NCI-H69 (cell line): ENCODE measurements at regions not wholly inside any gene's neighbourhood (a gene's known extent, or its start where the extent isn't known, plus 50 kb on each side); places are given as distances from the start of the nearest gene placed in this dataset.

Source experiments
- DNase-seq: peaks from one replicate; lab custom pipeline; 2025; lab: John Stamatoyannopoulos, UW

DNA sequence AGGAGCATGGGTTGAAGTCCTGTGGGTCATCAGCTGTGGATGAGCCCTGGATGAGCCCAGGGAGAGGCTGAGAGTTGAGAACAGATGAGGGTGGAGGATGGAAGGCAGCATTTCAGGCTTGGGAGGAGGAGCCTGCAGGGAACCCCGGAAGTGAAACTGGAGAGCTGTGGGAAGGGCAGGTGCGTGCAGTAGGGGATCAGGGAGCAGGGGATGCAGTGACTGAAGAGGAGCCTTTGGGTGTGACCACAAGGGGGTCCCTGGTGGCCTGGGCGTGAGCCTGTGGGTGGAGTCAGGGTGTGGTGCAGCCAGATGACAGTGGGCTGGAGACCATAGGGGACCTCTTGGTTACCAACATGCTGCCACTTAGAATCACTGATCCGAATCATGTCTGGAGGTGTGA lies 115.5 kb downstream of the PAPOLA start:
- peak; percentile 46 for DNase-seq

DNA sequence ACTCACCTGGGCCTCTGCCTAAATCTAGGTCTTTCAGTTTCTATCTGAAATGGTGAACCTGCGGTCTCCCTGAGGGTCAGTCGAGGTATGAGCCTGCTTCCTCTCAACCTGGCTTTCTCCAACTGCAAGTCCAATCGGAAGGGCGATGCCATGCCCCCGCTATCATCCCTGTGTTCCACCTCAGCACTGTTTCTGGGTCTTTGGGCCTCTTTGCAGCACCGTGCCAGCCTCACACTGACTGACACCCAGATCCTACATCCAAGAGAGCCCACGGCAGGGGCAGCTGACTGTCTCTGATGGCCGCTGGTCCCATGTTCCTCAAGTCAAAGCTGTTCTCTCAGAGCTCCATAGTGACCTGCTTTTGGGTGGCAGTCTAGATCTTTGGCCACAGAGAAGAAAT lies 120.7 kb downstream of the PAPOLA start:
- no peak for DNase-seq

DNA sequence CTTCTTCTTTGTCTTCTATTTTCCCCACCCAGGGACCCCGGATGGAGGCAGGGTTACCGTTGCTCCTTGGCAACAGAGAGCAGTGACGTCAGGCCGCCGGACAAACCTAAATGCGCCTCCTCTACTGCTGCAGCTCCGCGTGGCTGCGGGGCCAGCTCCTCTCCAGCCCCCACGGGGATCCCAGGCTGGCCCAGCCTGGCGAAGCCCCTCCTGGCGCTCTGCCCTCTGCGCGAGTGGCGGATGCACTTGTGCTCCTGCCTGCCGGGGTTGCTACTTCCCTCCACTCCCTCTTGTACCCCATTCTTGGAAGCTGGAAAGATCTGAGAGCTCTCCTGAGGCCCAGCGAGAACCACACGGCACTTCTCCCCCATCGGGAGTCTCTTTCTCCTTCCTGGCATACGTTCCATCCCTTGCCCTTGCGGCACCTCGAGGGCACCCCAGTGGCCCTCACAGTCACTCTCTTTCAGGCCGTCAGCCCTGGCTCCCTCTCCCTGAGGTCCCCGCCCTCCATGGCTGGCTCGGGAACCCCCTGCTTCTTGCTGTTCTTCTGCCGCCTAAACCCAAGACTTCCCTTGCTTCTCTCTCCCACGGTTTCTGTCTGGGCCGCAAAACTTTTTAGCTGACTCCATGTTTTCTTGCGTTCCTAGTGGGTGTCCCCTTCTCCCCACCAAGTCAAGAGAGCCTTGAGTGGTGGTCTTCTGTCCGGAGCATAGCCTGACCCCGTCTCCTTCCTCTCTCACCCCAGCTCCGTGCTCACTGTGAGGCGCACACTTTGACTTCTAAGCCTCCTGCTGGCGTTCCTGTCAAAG lies 121.7 kb downstream of the PAPOLA start:
- DNase-seq, result no peak

DNA sequence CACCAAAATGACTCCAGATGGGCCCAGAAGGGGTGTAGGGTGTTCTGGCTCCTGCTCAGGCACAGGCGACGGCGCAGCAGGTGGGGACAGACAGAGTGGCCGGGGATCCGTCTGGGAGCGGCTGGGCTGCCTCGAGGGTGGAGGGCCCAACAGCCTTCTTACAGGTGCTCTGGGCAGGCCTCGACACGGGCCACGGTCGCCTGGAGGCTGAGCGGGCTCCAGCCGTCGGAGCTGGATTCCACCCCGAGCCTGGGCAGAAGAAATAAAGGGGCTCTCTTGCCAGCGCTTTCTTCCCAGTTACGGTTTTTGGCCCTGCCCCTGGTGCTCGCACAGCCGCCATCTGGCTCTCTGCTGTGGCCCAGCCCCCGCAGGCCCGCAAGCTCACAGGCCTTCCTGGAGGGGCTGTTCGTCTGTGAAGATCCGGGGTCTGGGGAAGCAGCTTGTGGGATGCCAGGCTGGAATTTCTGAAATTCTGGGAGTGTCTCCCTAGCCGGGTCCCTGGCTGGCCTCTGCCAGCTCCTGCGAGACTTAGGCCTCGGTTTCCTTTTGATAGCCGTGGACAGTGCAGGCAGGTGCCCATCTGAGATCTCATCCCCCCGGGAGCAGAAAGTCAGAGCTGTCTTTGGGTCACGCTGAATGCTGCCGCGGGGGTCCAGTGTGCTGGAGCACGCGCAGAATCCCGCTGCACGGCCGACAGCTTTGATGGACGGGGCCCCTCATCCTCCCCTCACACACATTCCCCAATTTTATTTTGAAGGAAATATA lies 122.7 kb downstream of the PAPOLA start:
- no peak for DNase-seq

DNA sequence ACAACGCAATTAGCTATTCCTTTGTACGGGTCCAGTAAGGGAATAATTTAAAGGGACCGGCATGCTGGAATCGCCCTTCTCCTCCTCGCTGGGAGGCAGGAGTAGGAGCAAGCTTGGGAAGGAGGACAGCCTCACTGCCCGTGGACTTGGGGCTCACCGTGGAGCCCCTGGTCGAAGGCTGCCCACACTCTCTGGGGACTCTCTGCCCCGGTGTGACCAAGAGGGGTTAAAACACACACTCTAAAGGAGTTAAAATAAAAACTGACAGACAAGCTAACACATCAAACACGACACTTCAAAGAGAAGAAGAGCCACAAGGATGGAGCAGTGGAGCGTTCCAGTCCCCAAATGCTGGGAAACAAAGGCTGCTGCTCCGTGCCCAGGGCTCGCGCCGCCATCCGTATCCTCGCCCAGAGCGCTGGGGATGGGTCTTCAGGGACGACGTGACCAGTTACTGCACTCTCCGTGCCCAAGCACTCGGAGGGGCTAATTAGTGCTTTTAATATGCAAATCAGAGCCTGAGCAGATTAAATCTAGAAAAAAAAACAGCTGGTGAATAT lies 123.3 kb downstream of the PAPOLA start:
- no peak for DNase-seq

DNA sequence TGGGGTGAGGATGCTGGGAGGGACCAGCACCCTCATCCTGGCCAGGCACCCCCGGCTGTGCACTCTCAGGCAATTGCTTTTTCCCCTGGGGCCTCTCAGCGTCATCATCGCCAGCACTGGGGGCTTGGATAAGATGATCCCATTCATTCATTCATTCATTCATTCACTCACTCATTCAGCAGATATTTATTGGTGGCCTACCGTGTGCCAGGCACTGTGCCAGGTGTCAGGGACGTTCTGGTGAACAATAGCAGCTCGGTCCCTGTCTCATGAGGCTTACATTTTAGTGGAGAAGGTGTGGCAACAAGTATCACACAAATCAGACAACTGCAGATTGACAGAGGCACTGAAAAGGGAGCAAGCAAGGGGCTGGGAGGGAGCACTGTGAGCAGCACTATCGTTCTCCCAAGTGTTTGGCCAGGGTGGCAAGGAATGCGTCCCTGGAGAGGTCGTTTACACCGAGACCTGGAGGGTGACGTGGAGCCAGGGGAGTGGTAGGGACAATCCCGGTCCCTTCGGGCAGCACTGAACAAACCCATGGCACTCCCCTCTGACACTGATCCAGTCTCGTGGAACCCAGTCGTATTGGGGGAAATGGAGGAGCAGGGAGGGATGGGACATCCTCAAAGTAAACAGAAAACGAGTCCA lies 124.1 kb downstream of the PAPOLA start:
- no peak for DNase-seq

DNA sequence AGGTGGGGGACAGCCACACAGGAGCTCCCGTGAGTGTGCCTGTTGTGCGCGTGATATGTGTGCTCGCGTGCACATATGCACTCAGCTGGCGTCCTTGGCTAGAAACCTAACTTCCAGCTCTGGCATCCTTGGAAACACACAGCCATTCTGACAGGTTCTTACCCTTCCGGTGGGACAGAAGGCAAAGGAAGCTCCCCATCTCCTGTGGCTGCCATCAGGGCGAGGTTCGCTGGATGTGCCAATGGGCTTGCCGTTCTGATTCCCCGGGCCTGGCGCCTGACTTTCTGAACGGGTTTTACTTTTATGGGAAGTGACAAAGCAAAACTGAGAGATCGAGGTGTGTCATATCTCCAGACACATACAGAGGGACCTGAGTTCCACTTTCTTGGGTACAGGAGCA lies 124.7 kb downstream of the PAPOLA start:
- no peak for DNase-seq

DNA sequence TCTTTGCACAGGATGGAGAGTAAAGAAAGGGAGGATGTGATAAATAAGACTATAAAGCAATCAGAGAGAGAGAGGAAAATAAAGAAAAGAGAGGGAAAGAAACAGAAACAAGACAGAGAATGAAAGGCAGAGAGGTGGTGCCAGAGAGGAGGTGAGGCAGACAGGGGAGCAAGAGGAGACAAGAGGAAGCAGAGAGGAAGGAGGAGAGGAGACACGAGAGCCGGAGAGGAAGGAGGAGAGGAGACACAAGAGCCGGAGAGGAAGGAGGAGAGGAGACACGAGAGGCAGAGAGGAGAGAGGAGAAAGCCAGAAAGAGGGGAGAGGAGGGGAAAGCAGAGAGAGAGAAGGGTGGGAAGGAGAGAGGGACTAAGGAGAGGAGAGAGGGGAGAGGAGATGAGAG lies 125.2 kb downstream of the PAPOLA start:
- no peak for DNase-seq

DNA sequence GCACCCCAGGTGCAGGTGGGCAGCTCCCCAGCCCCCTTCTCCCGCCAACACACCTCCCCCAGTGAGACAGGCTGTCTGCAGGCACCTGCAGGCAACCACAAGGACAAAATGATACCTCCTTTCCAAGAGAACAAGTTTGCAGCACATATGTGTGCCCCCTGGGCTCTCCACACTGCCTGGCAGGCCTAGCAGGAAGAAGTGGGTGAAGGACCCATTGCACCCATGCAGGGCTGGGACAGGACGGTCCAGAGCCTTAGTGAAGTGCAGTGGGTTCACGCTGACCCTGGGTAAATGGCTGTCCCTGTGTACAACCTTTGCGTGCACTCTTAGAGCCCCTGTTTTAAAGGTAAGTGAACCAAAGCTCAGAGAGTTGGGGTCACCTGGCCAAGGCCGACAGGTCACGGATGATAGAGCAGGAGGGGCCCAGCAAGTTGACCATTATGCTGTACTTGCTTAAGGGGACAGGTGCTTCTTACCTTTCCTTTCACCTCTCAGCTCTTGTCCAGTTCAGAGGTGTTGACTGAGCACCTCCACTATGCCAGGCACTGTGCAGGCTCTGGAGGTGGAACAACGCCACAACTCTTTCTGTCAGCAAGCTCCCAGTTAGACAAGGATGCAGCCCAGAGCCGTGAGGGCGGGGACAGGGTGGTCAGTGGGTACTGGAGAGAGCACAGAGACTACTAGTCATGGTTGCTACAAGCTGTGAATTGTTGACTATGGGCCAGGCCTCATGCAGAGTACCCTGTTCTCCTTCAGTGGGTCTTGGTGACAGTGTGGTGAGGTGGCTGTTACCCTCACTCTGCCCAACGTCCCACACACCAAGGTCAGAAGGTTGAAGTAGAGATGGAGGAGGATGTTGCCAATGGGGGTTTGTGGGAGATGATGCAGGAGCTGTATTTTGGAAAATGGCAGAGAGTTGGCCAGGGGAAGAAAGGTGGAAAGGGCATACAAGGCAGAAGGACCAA lies 125.9 kb downstream of the PAPOLA start:
- DNase-seq, result no peak

DNA sequence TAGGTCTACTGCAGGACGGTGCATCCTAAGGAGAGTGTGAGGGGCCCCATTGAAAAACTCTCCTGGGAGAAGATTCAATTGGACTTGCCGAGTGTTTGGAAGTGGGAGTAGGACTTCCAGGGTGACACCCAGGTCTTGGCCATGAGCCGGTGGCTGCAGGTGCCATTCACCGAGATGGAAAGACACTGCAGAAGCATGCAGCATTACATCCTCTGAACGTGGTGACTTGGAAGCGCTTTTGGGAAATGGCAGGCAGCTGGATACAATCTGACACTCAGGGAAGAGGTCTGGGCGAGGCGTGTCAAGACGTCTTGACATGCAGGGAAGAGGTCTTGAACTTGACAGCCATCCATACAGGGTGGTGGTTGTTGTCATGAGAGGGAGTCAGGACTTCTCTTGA lies 126.9 kb downstream of the PAPOLA start:
- DNase-seq, result no peak

DNA sequence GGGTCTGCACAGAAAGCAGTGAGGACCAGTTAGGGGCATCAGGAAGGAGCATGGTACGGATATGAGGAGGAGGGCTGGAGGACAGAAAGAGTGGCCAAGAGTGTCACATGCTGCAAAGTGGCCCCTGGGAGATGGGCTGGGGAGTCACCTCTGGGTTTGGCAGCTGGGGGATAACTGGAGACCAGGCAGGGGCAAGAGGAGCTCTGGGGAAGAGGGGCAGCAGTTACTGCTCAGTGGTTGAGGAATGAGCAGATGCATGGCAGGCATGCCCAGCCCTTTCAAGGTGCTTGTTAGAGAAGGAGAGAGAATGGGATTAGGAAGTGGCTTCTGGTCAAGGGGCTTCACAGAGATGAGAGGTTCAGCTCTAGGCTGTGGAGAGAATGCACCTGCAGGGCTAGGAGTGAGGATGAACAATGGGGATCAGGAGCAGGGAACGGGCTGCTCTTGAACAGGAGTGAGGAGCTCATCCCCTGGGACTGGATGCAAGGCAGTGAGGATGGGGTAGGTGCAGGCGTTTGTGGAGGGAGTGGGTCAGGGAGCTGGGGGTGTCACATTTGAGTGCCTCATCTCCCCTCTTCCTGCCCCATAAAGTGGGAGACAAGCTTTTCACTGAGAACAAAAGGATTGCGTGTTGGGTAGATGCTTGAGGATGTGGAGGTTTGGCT lies 127.5 kb downstream of the PAPOLA start:
- no peak for DNase-seq

DNA sequence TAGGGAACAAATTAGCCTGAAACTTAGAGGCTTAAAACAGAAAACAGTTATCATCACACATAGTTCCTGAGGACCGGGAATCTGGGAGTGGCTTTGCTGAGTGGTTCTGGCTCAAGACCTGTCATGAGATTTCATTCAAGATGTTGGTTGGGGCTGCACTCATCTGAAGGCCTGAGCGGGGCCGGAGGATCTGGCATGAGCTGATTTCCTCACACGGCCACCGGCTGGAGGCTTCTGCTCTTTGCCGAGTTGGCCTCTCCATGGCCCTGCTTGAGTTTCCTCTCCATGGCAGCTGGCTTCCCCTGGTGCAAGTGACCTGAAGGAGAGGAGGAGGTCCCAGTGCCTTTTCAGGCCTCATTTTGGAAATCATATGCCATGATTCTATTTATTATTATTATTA lies 128.1 kb downstream of the PAPOLA start:
- DNase-seq, result no peak

DNA sequence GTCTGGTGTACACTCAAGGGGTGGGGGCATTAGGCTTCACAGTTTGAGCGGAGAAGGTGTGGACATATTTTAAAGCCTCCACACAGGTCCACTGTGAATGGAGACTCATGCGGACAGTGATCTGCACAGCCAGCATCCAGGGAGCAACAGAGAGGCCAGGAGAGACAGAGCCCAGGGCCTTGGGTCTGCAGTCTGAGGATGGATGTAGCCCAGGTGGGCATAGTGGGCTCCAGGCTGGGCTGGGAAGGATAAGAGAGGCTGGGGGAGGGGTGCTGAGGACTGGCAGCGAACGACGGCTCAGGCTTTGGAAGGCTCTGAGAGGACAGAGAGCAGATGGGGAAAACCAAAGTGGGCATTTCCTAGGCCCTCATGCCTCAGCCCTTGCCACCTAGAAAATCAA lies 128.8 kb downstream of the PAPOLA start:
- DNase-seq, result no peak

DNA sequence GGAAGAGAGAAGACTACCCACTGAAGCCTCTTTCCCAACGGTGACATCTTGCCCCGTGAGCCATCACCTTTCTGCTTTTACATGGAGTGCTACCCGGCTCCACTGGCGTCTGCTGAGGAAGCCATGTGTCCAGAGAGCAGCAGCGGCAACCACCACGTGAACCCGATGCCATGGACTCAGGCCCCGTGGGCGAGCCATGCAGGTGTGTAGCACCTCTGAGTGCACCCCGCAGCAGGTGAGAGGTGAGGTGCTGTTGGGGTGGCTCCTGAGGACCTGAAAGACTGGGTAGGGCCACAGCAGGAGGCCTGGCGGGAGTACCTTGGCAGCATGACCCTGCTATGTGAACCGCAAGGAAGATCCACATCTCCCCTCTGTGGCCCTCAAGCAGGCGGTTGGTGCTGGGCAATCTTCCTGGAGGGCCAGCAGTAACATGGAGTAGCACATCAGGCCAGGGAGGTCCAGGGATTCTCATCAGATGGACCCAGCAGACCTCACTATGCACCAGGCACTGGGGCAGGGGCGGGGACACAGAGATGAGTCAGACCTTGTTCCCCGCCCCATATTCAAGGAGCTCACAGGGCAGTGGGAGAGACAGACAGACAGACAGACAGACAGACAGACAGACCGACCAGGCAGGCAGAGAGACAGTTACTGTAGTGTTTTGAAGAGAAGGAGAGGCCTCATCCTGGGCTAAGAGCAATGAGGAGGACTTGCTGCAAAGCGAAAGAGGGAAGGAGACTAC lies 129.6 kb downstream of the PAPOLA start:
- DNase-seq, result no peak

DNA sequence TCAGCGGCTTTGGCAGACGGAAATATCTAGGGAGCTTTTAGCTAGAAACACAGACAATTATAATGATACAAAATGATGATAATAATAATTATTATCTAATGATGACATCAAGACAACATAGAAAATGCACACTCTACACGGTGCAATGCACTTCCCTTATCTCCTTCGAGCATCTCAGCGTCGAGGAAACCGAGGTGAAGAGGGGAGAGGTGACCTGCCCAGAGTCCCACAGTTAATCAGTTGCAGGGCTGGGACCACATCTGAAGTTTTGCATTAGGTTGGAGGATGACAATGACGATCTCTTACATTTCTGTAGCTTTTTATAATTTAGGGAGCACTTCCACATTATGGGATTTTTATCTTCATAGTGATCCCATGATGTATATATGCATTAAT lies 130.2 kb downstream of the PAPOLA start:
- no peak for DNase-seq

DNA sequence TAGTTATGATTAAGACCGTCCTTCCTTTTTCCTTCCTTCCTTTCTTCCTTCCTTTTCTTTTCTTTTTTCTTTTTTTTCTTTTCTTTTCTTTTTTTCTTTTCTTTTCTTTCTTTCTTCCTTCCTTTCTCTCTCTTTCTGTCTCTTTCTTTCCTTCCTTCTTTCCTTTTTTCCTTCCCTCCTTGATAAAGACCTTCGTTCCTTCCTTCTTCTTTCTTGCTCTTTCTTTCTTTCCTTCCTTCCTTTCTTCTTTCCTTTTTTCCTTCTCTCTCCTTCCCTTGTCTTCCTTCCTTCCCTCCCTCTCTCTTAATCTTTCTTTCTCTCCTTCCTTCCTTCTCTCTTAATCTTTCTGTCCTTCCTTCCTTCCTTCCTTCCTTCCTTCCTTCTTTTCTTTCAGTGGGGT lies 130.9 kb downstream of the PAPOLA start:
- DNase-seq, result no peak

DNA sequence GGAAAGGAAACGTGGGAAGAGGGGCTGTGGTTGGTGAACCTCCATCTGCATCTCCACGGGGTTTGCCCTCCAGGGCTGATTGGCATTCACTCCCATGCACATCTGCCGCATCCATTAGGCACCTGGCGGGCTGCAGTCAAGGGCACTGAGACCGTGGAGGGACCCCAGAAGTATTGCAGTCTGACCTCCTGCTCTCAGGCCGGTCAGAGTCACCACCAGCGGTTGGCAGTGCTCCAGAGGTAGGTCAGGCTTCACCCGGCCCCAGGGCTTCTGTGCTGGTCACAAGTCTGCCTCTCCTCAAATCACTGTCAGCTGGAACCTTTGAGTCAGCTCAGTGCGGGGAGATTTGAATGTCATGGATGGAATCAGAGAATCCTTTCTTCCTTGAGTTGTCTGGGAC lies 132.3 kb downstream of the PAPOLA start:
- DNase-seq, result peak; percentile 51

DNA sequence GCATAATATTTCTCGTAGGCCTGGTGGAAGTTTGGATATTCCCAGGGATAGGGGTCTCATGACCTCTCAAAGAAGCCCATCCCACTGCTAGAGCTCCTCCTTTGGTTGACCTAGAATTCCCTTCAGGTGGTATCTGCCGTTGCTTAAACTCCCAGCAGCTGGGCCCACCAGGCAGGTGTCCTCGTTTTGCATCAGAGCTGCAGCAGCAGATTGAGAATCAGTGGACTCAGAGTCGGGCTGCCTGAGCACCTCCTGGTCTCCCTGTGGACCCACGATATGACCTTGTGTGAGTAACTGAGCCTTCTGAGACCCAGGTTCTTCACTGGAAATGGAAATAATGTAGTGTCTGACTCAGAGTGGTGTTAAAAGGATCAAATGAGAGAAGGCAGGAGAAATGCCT lies 132.7 kb downstream of the PAPOLA start:
- DNase-seq, result no peak

DNA sequence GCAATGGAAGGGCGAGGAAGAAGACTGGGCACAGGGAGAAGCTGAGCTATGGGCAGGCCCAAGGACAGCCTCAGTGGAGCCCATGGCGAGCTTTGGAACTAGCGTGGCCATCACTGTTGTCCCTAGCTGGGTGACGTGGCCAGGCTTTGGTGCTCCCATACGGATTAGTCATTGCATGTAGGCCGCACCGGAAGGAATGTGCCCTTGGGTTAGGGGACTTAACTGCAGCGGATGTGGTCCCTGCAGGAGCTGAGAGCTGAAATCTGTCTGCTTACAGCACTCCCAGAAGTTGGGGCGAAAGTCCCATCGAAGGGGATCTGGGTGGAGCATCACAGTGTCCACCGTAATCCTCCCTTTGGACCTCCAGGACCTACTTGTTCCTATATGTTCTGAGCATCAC lies 133.7 kb downstream of the PAPOLA start:
- DNase-seq, result no peak

DNA sequence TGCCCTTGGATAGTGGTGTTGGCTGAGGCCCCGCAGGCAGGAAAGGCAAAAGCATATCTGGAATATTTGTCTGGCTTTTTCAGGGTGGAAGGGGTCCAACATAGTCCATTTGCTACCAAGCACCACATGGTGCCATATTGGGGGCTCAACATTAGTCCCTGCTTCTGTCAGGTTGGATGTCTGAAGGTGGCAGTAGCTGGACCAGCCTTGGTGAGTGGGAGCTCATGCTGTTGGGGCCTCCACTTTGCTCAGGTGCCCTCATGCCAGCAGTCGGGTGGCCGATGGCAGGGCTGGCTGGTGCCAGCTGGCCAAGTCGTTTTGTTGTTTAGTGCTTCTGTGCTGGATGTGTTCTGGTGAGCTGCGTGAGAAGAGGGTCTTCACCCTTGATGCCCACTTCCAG lies 135.3 kb downstream of the PAPOLA start:
- DNase-seq, result no peak
